AG09309 (cell line): ENCODE measurements at regions not wholly inside any gene's neighbourhood (a gene's known extent, or its start where the extent isn't known, plus 50 kb on each side); places are given as distances from the start of the nearest gene placed in this dataset.
"Not testable (repeated sequence)": the region's sequence is repeated elsewhere in the genome, so short reads cannot be mapped to it uniquely, and the experiment has no call there.

Experiments used
- DNase-seq: peaks from one replicate; pipeline ENCODE4 v3.0.0-alpha.2; 2010; ENCODE audit warnings: low read depth
- H3K4me3 ChIP-seq: 2 replicates; pipeline ENCODE4 v1.5.1; 2011; ENCODE audit warnings: mild to moderate bottlenecking, low read depth, low read length, moderate library complexity; ENCODE audit not compliant: control insufficient read depth
- TF ChIP-seq, protein P1 (sequence below): IDR thresholded peaks from 2 replicates; pipeline ENCODE4 v1.5.1; 2011; ENCODE audit warnings: mild to moderate bottlenecking, low read depth, low read length, inconsistent platforms; ENCODE audit not compliant: insufficient read depth, control insufficient read depth; ENCODE audit errors: missing control alignments

DNA sequence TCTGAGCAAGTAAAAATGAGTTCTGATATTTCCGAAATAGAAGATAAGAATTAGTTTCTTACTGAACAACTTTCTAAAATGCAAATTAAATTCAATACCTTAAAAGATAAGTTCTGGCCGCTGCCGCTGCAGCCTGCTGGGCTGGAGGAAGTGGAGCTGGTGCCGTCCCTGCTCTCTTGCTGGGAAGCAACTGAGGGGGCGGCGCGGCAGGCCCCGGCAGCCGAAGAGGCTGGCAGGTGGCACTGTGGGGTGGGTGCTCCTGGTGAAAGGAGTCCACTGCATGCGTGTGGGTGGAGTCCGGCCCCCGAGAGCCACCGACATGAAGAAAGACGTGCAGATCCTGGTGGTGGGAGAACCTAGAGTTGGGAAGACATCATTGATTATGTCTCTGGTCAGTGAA lies 89.5 kb upstream of the ZNF519 start:
- TF ChIP-seq, protein P1, sequence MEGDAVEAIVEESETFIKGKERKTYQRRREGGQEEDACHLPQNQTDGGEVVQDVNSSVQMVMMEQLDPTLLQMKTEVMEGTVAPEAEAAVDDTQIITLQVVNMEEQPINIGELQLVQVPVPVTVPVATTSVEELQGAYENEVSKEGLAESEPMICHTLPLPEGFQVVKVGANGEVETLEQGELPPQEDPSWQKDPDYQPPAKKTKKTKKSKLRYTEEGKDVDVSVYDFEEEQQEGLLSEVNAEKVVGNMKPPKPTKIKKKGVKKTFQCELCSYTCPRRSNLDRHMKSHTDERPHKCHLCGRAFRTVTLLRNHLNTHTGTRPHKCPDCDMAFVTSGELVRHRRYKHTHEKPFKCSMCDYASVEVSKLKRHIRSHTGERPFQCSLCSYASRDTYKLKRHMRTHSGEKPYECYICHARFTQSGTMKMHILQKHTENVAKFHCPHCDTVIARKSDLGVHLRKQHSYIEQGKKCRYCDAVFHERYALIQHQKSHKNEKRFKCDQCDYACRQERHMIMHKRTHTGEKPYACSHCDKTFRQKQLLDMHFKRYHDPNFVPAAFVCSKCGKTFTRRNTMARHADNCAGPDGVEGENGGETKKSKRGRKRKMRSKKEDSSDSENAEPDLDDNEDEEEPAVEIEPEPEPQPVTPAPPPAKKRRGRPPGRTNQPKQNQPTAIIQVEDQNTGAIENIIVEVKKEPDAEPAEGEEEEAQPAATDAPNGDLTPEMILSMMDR: no peak
- DNase-seq: no peak
- no peak overlapping the region for H3K4me3 ChIP-seq

DNA sequence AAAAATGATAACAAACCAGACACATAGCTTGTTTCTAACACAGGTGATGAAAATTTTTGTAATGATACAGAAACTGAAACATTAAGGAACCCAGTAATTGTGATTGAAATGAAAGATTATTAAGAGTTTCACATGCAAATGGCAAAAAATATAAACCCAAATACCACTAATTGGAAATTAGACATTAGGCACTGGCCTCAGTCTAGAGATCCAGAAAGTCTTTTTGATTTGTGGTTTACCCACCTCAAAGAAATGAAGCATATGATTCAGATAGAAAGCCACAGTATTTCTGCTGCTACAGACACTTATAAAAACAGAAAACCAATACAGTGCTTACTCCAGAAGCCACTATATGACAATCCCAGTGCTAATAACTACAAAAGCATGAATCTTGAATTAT lies 83.7 kb upstream of the ZNF519 start:
- H3K4me3 ChIP-seq, DNase-seq: not testable (repeated sequence)

DNA sequence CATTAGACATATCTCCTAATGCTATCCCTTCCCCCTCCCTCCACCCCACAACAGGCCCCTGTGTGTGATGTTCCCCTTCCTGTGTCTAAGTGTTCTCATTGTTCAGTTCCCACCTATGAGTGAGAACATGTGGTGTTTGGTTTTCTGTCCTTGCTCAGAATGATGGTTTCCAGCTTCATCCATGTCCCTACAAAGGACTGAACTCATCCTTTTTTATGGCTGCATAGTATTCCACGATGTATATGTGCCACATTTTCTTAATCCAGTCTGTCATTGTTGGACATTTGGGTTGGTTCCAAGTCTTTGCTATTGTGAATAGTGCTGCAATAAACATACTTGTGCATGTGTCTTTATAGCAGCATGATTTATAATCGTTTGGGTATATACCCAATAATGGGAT lies 71.2 kb upstream of the ZNF519 start:
- DNase-seq, H3K4me3 ChIP-seq: not testable (repeated sequence)

DNA sequence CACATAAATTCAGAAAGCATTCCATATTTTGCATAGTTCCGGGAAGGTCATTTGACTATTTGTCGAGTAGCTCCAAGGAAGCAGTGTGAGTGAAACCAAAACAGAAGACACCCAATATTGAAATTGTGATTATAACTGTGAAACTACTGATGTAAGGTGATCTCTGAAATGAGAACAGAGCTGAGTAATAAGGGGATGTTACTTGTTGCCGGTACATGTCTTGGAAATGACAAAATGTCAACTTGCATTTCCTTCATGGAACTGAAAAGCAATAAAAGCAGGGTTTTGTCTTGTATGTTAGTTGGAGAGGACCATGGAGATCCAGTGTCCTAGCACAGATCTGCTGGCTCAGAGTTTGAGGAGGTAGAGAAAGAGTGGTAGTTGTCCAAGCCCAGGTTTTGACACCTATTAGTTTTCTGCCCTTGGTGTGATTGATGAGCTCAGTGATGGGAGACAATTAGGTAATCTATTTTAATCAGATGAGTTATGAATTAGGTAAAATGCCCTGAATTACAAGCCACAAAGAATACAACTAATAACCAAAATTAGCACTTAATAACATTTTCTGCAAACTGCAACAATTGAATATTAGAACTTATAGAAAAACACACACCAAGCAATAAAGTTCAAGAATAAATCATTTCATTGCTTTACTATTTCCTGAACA lies 58.7 kb upstream of the ZNF519 start:
- H3K4me3 ChIP-seq, DNase-seq: not testable (repeated sequence)

DNA sequence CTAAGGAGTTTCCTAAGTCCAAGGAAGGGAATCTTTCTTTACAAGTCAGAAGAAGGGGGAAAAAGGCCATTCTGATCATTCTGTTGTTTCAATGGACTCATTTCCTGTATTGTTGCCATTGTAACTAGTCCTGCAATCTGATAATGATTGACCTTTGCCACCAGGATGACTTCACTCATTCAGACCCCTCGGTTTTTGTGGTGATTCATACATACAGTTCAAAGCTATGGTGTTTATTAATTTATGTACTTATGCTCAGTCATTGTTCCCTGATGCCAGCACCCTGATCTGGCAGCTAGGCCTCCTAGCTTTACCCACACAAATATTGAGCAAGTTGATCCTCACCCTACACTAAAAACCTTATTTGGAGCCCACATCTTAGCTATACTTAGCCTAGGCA lies 57.6 kb upstream of the ZNF519 start:
- peak; percentile 35 for DNase-seq
- no peak overlapping the region for H3K4me3 ChIP-seq
- TF ChIP-seq, protein P1: no peak

DNA sequence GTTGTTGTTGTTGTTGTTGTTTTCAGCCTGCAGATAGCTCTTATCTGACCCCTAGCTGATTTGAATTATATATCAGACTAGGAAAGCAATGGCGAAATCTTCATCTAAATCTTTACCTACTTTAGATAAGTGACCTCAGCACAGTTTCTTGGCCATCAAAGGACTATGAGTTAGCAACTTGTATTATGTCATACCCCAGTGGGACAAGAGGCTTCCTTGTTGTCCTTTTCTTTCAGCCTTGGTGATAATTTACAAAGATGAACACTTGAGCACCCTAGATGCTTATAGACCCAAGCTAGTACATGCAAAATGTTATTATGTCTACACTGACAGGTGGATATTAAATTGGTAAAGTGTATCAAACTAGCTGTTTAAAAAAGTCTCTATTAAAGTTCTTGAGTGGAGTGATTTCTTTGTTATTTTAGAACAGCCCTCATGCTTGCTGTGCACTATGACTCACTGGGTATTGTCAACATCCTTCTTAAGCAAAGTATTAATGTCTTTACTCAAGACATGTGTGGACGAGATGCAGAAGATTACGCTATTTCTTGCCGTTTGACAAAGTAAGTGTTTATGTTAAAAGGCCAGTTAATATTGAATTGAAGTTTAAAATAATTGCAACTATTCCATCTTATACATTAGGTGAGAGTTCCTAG lies 56.6 kb upstream of the ZNF519 start:
- peak; percentile 20 for DNase-seq
- H3K4me3 ChIP-seq: not testable (repeated sequence)
